CD4-positive, alpha-beta memory T cell (primary cell): ENCODE measurements at regions not wholly inside any gene's neighbourhood (a gene's known extent, or its start where the extent isn't known, plus 50 kb on each side); places are given as distances from the start of the nearest gene placed in this dataset.

ENCODE experiments used
- CTCF ChIA-PET: fragments of 350-600 bp; sonication (Branson Sonifier 250); formaldehyde crosslinking; loops from one replicate; lab custom pipeline; 2021; ENCODE audit warnings: inconsistent platforms; ENCODE audit not compliant: partially characterized antibody; lab: Charles Lee
- POLR2A ChIA-PET: fragments of 350-600 bp; sonication (Branson Sonifier 250); formaldehyde crosslinking; loops from one replicate; lab custom pipeline; 2021; ENCODE audit not compliant: partially characterized antibody; lab: Charles Lee
- DNase-seq, 5 donors: peaks; one replicate each; pipeline versions ENCODE4 v3.0.0 to v3.0.0-alpha.2; 2020 to 2022; ENCODE audit warnings: mixed read lengths in 1 of 5
- H3K27ac ChIP-seq: one replicate; pipeline ENCODE4 v1.7.0; 2013; ENCODE audit warnings: low read depth, low read length
- H3K27me3 ChIP-seq: 2 replicates; pipeline ENCODE4 v1.7.0; 2013; ENCODE audit warnings: mild to moderate bottlenecking, low read length, moderate library complexity; ENCODE audit not compliant: insufficient read depth
- H3K36me3 ChIP-seq: 2 replicates; pipeline ENCODE4 v1.7.0; 2013; ENCODE audit warnings: mild to moderate bottlenecking, low read length, moderate library complexity; ENCODE audit not compliant: insufficient read depth
- H3K4me1 ChIP-seq: 2 replicates; pipeline ENCODE4 v1.7.0; 2013; ENCODE audit warnings: mild to moderate bottlenecking, low read length, moderate library complexity; ENCODE audit not compliant: insufficient read depth
- H3K4me3 ChIP-seq, 2 donors: one replicate each; pipeline ENCODE4 v1.7.0; 2013; ENCODE audit warnings: low read length in 2 of 2, mild to moderate bottlenecking in 1 of 2
- H3K9me3 ChIP-seq, 2 donors: one replicate each; pipeline ENCODE4 v1.7.0; 2013; ENCODE audit warnings: low read length in 2 of 2, control low read depth in 1 of 2; ENCODE audit not compliant: control insufficient read depth in 1 of 2
- H3K27ac Mint-ChIP-seq, 7 donors: one replicate each; pipeline ENCODE4 v1.8.0; 2020 to 2021; ENCODE audit warnings: mixed read lengths in 7 of 7, mild to moderate bottlenecking in 6 of 7, inconsistent platforms in 3 of 7, moderate library complexity in 3 of 7
- H3K27me3 Mint-ChIP-seq, 2 donors: one replicate each; pipeline ENCODE4 v1.8.0; 2020 to 2021; ENCODE audit warnings: mixed read lengths in 2 of 2
- H3K36me3 Mint-ChIP-seq, 2 donors: one replicate each; pipeline ENCODE4 v1.8.0; 2020 to 2021; ENCODE audit warnings: mixed read lengths in 2 of 2, inconsistent platforms in 1 of 2, mild to moderate bottlenecking in 1 of 2
- H3K4me1 Mint-ChIP-seq, 4 donors: one replicate each; pipeline ENCODE4 v1.8.0; 2020 to 2021; ENCODE audit warnings: mixed read lengths in 4 of 4, mild to moderate bottlenecking in 1 of 4
- H3K4me3 Mint-ChIP-seq, 8 donors: one replicate each; pipeline ENCODE4 v1.8.0; 2020 to 2021; ENCODE audit warnings: mixed read lengths in 8 of 8, mild to moderate bottlenecking in 7 of 8, moderate library complexity in 6 of 8, inconsistent platforms in 3 of 8
- H3K9me3 Mint-ChIP-seq, 8 donors: one replicate each; pipeline ENCODE4 v1.8.0; 2020 to 2021; ENCODE audit warnings: mixed read lengths in 8 of 8, mild to moderate bottlenecking in 5 of 8, inconsistent platforms in 3 of 8, moderate library complexity in 1 of 8
- intact Hi-C: fragments of 100-400 bp; cut with micrococcal nuclease; formaldehyde crosslinking; loops from one replicate; pipeline ENCODE4 v1.15.1; 2023

DNA sequence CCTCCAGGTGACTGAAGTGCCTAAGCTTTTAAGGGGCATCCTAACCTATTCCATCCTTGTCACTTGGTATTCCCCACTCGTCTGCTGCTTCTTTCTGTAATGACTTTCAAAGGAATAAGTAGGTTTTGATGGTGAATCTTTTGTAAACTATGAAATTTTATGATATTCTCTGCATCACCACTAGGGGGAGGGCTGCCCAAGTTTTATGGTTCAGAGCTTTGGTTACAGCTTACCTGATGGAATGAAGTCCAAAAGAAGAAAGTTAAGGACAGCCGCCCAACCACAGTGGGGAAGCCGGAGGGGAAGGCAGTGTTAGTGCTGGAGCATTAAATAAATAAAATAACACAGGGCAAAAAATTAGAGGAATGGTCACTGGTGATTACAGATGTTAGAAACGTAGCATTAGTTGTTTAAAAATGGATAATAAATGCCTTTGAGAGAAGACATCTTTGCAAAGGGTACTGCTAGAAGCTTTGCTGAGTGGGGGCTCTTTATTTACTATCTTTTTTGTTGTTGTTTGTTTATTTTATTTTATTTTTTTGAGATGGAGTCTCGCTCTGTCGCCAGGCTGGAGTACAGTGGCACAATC is 204.9 kb downstream of the GBA3 start:
- peak in 3 of 5 donors; percentile 2 to 12 (median 3) for DNase-seq
- peaks cover 0 to 2% (median 0%) of the 10 kb centered on the region in 8 donors for H3K9me3 Mint-ChIP-seq
- Histone ChIP-seq H3K4me1 (no peaks in the 10 kb centered on the region), H3K36me3 (no peaks in the 10 kb centered on the region), H3K4me3 (no peak overlapping the region), H3K27me3 (no peaks in the 10 kb centered on the region), H3K9me3 (no peaks in the 10 kb centered on the region), H3K27ac (no peak overlapping the region)
- H3K27ac Mint-ChIP-seq: no peak overlapping the region
- ChIA-PET CTCF (interaction anchor here (1.7 to 3.6 kb wide), 3 partner anchors 8 to 1524 kb away, joined by 7 to 33 read pairs (median 10); no protein-coding TSS in a partner anchor), POLR2A (no interaction called here)
- intact Hi-C loops: no loop called here
- H3K4me3 Mint-ChIP-seq: no peak overlapping the region
- peaks cover 0 to 2% of the 10 kb centered on the region in 2 donors for H3K27me3 Mint-ChIP-seq
- H3K36me3 Mint-ChIP-seq: no peaks in the 10 kb centered on the region
- no peaks in the 10 kb centered on the region for H3K4me1 Mint-ChIP-seq

DNA sequence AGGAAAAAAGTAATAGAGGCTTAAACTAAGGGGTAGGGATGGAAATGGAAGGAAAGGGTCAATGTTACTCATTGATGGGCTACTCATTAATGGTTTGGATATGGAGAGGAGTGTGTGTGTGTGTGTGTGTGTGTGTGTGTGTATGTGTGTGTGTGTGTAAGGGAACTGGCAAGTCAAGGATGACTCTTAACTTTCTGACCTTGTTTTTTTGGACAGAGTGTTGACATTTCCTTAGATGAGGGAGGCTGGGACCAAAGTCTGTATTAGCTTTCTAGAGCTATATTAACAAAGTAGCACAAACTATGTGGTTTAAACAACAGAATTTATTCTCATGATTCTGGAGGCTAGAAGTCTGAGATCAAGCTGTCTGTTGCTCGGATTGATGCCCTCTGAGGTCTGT is 202.7 kb downstream of the GBA3 start:
- POLR2A ChIA-PET: no interaction called here

GRCh38 chr4:22884157-22884556 is 191.4 kb downstream of the GBA3 start:
- ChIA-PET CTCF (no interaction called here), POLR2A (no interaction called here)
- Histone ChIP-seq H3K27me3 (no peaks in the 10 kb centered on the region), H3K4me1 (no peaks in the 10 kb centered on the region), H3K36me3 (no peaks in the 10 kb centered on the region), H3K9me3 (no peaks in the 10 kb centered on the region), H3K4me3 (no peak overlapping the region), H3K27ac (no peak overlapping the region)
- H3K4me3 Mint-ChIP-seq: no peak overlapping the region
- H3K27ac Mint-ChIP-seq: no peak overlapping the region
- peaks cover 0 to 8% (median 2%) of the 10 kb centered on the region in 8 donors for H3K9me3 Mint-ChIP-seq
- H3K4me1 Mint-ChIP-seq: no peaks in the 10 kb centered on the region
- intact Hi-C loops: no loop called here
- H3K36me3 Mint-ChIP-seq: no peaks in the 10 kb centered on the region
- no peak for DNase-seq
- H3K27me3 Mint-ChIP-seq: no peaks in the 10 kb centered on the region

More for the DNA sequence above, 202.7 kb downstream of the GBA3 start:
- peak in 1 of 5 donors; percentile 9 for DNase-seq
- Histone ChIP-seq H3K27me3 (no peaks in the 10 kb centered on the region), H3K27ac (no peak overlapping the region), H3K36me3 (no peaks in the 10 kb centered on the region), H3K4me1 (no peaks in the 10 kb centered on the region), H3K4me3 (no peak overlapping the region), H3K9me3 (no peaks in the 10 kb centered on the region)
- intact Hi-C loops: no loop called here
- no peaks in the 10 kb centered on the region for H3K36me3 Mint-ChIP-seq
- H3K9me3 Mint-ChIP-seq: peaks cover 0 to 6% (median 0%) of the 10 kb centered on the region in 8 donors
- CTCF ChIA-PET: interaction anchor here (2.2 kb wide), 1 partner anchor 10 kb away, joined by 7 read pairs; no protein-coding TSS in a partner anchor
- H3K4me3 Mint-ChIP-seq: no peak overlapping the region
- no peak overlapping the region for H3K27ac Mint-ChIP-seq
- H3K4me1 Mint-ChIP-seq: no peaks in the 10 kb centered on the region
- H3K27me3 Mint-ChIP-seq: peaks cover 0 to 2% of the 10 kb centered on the region in 2 donors

DNA sequence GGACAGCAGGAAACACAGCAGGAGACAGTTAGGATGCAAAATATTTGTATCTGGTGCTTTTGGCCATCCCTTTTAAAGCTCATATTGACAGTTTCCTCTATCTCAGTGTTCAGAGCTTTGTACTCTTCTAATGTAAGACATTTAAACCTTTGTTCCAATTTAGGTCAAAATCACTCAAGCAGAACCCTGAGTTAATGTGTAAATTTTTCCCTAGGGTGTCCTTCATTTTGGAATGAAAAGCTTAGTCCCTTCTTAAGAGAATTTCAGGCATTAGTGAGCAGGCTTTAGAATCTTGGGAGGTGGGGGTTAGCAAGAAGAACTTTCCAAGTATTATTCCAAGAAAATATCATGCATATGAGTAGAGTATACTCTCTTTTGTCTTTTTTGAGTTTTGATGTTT is 188.7 kb downstream of the GBA3 start:
- H3K27me3 ChIP-seq: no peaks in the 10 kb centered on the region
- no peaks in the 10 kb centered on the region for H3K4me1 ChIP-seq
- Mint-ChIP-seq H3K27ac (no peak overlapping the region), H3K4me3 (no peak overlapping the region), H3K4me1 (no peaks in the 10 kb centered on the region), H3K27me3 (no peaks in the 10 kb centered on the region), H3K36me3 (no peaks in the 10 kb centered on the region), H3K9me3 (peaks cover 0 to 7% (median 2%) of the 10 kb centered on the region in 8 donors)
- H3K27ac ChIP-seq: no peak overlapping the region
- H3K36me3 ChIP-seq: no peaks in the 10 kb centered on the region
- intact Hi-C loops: no loop called here
- H3K9me3 ChIP-seq: no peaks in the 10 kb centered on the region
- ChIA-PET POLR2A (no interaction called here), CTCF (no interaction called here)
- DNase-seq: no peak
- H3K4me3 ChIP-seq: no peak overlapping the region

DNA sequence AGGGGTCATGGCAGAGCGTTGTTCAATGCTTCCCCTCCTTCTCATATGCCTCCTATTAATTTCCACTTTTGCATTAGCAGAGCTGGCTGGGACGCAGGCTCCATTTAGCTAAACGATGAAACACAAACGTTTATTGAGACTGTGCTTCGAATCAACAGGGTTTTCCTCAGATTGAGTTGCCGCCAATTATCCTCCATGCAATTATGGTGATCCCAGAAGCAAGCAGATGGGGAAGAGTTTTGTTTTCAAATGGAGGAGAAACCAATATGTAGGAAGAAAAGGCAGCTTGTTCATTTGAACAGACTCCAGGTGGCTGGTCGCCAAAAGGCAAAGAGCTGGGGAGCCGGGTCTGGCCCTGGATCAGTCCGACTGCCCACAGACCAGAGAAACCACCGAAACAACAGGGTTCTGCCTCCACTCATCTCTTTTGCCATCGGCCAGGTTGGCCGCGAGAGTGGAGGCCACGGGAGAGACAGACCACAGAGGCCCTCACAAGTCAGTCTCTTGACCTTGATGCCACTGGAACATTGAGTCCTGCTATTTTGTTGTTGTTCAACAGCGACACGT is 184.8 kb downstream of the GBA3 start:
- H3K4me1 Mint-ChIP-seq: no peaks in the 10 kb centered on the region

GRCh38 chr4:22876270-22876669 is 183.5 kb downstream of the GBA3 start:
- no peaks in the 10 kb centered on the region for H3K36me3 ChIP-seq

More for the DNA sequence above, 184.8 kb downstream of the GBA3 start:
- no peak overlapping the region for H3K4me3 ChIP-seq
- intact Hi-C loops: no loop called here
- no peak overlapping the region for H3K27ac ChIP-seq
- Mint-ChIP-seq H3K4me3 (no peak overlapping the region), H3K9me3 (peaks cover 0 to 17% (median 4%) of the 10 kb centered on the region in 8 donors), H3K27ac (no peak overlapping the region), H3K36me3 (no peaks in the 10 kb centered on the region), H3K27me3 (no peaks in the 10 kb centered on the region)
- no peaks in the 10 kb centered on the region for H3K27me3 ChIP-seq
- no peaks in the 10 kb centered on the region for H3K9me3 ChIP-seq
- ChIA-PET POLR2A (no interaction called here), CTCF (no interaction called here)
- DNase-seq: no peak
- H3K36me3 ChIP-seq: no peaks in the 10 kb centered on the region
- no peaks in the 10 kb centered on the region for H3K4me1 ChIP-seq

DNA sequence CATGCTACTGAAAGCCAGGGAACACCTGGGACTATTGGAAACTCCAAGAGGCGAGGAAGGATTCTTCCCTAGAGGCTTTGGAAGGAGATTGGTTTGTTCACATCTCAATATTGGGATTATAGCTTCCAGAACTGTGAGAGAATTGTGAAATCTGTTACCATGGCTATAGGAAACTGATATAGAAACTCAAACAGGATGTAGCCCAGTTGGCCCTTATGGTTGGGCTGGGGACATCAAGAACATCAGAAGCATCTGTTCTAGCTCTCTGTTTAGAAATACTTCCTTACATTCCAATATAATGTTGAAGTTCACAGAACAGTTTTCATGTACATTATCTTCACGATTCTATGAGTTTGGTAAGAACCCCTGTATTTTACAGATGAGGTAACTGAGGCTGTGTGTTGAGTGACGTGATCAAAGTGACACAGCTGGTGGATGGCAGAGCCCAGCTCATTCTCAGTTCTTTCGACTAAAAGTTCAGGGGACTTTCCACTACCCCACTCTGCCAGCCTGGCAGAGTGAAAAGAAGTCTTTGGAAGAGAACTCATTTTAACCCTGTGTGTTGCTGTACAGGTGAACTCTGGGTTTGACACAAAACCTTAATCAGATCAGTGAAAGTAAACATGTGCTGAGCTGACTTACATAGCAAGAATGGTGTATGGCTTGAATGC is 183.0 kb downstream of the GBA3 start:
- no peaks in the 10 kb centered on the region for H3K9me3 ChIP-seq
- no peak for DNase-seq
- H3K36me3 ChIP-seq: no peaks in the 10 kb centered on the region
- H3K27ac ChIP-seq: no peak overlapping the region
- H3K36me3 Mint-ChIP-seq: no peaks in the 10 kb centered on the region
- H3K9me3 Mint-ChIP-seq: peaks cover 0 to 17% (median 3%) of the 10 kb centered on the region in 8 donors
- ChIA-PET POLR2A (no interaction called here), CTCF (no interaction called here)
- H3K27ac Mint-ChIP-seq: no peak overlapping the region
- H3K4me3 Mint-ChIP-seq: no peak overlapping the region
- intact Hi-C loops: no loop called here
- H3K27me3 Mint-ChIP-seq: no peaks in the 10 kb centered on the region
- H3K27me3 ChIP-seq: no peaks in the 10 kb centered on the region
- no peaks in the 10 kb centered on the region for H3K4me1 ChIP-seq
- H3K4me3 ChIP-seq: no peak overlapping the region
- no peaks in the 10 kb centered on the region for H3K4me1 Mint-ChIP-seq

More at GRCh38 chr4:22876270-22876669, 183.5 kb downstream of the GBA3 start:
- no peak for DNase-seq
- intact Hi-C loops: no loop called here
- Mint-ChIP-seq H3K4me3 (no peak overlapping the region), H3K9me3 (peaks cover 0 to 17% (median 3%) of the 10 kb centered on the region in 8 donors), H3K27me3 (no peaks in the 10 kb centered on the region), H3K36me3 (no peaks in the 10 kb centered on the region), H3K4me1 (no peaks in the 10 kb centered on the region), H3K27ac (no peak overlapping the region)
- Histone ChIP-seq H3K27ac (no peak overlapping the region), H3K9me3 (no peaks in the 10 kb centered on the region), H3K27me3 (no peaks in the 10 kb centered on the region), H3K4me3 (no peak overlapping the region), H3K4me1 (no peaks in the 10 kb centered on the region)
- ChIA-PET POLR2A (no interaction called here), CTCF (no interaction called here)
